CD4-positive, alpha-beta T cell treated with Interleukin-6 at 100 ng/mL for 8 hours (primary cell): ENCODE measurements at regions not wholly inside any gene's neighbourhood (a gene's known extent, or its start where the extent isn't known, plus 50 kb on each side); places are given as distances from the start of the nearest gene placed in this dataset.

Source experiments
- DNase-seq: peaks from one replicate; pipeline ENCODE4 v3.0.0-alpha.2; 2020; ENCODE audit warnings: mixed read lengths, low spot score

- DNase-seq, result no peak
Measured at GRCh38 chr2:203813684-203814083, 53.9 kb upstream of the CTLA4 start.

- peak; percentile 68 for DNase-seq
Measured at GRCh38 chr2:203814661-203815540, 52.7 kb upstream of the CTLA4 start.

DNA sequence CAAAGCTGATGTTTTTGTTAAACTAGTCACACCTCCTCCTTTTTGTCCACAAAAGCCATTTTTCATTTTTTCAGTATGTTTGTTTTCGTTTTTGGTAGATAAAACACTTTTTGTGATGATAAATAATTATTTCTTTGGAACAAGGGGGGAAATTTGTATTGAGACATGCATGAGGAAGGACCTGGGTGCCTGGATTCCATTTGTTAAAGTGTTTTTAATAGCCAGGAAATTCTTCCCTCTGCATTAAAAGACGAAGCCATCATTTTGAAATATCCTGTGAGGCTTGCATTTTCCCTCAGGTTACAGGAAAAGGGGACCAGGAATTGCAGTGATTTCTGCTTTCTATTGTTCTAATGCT is 52.1 kb upstream of the CTLA4 start:
- no peak for DNase-seq

- no peak for DNase-seq
Measured at GRCh38 chr2:203817147-203817546, 50.4 kb upstream of the CTLA4 start.
